ENCODE measurements at regions not wholly inside any gene's neighbourhood (a gene's known extent, or its start where the extent isn't known, plus 50 kb on each side); places are given as distances from the start of the nearest gene placed in this dataset.

- H3K27ac ChIP-seq (ENCODE audit: insufficient read depth, low read depth, low read length) = no peak overlapping the region
- no peaks in the 10 kb centered on the region for H3K27me3 ChIP-seq (ENCODE audit: control insufficient read depth in 2 of 2, insufficient read depth in 2 of 2, low read length in 2 of 2)
- dilution Hi-C loops (cut with MboI; ENCODE audit: extremely low pct_ligation_motif_present, low sequenced_read_pairs) (no loop called here), intact Hi-C loops (cut with micrococcal nuclease) (no loop called here)
- no peaks in the 10 kb centered on the region for H3K9me1 ChIP-seq (replicated peaks; ENCODE audit: control insufficient read depth, extremely low read depth, insufficient read depth, low read length)
- H2AFZ ChIP-seq (ENCODE audit: low read depth, low read length) = no peak overlapping the region
- ChIA-PET POLR2A (interaction anchor here (0.7 kb wide), 1 partner anchor 179 kb away, joined by 3 read pairs; no protein-coding TSS in a partner anchor), CTCF (no interaction called here)
- no peaks in the 10 kb centered on the region for H3K79me2 ChIP-seq (ENCODE audit: control insufficient read depth, insufficient read depth, low read length)
- TF ChIP-seq POLR2A (IDR thresholded peaks at IDR 0.05; ENCODE audit: low read depth, low read length) (no peak), POLR2AphosphoS5 (IDR thresholded peaks at IDR 0.05; ENCODE audit: insufficient read depth, low read depth, low read length) (no peak), EZH2 (IDR thresholded peaks at IDR 0.05; ENCODE audit: borderline replicate concordance, low read depth, low read length, severe bottlenecking) (no peak), JUN (IDR thresholded peaks at IDR 0.05; ENCODE audit: borderline replicate concordance, insufficient read depth, insufficient read length, low read depth) (no peak), FOS (IDR thresholded peaks at IDR 0.05; ENCODE audit: borderline replicate concordance, insufficient read depth, low read length) (no peak), MYC (IDR thresholded peaks at IDR 0.05; ENCODE audit: low read depth, low read length) (no peak)
- DNase-seq (ENCODE audit: low read depth, low spot score) (no peak), FAIRE-seq (no peak)
- no peak overlapping the region for H3K9ac ChIP-seq (replicated peaks; ENCODE audit: extremely low read depth, insufficient read depth, low read length)
- H3K36me3 ChIP-seq (ENCODE audit: control insufficient read depth in 2 of 2, extremely low read depth in 1 of 2, insufficient read depth in 2 of 2, low read length in 2 of 2) = no peaks in the 10 kb centered on the region
- BruUV-seq (replicated peaks) = no TSS peak
- no peak overlapping the region for H3K4me3 ChIP-seq (replicated peaks in 1 of 3; ENCODE audit: insufficient read depth in 1 of 3, low read depth in 1 of 3, low read length in 3 of 3)
- no peaks in the 10 kb centered on the region for H3K4me1 ChIP-seq (ENCODE audit: control insufficient read depth, extremely low read depth, insufficient read depth, low read length)
- no peaks in the 10 kb centered on the region for H4K20me1 ChIP-seq (replicated peaks; ENCODE audit: control insufficient read depth, extremely low read depth, insufficient read depth, low read length)
- no peaks in the 10 kb centered on the region for H3K9me3 ChIP-seq (replicated peaks; ENCODE audit: control insufficient read depth, insufficient read depth, low read length)
- no peak overlapping the region for H3K4me2 ChIP-seq (ENCODE audit: insufficient read depth, low read length)
These were observed 425.6 kb downstream of the NR2F2 start for GRCh38 chr15:96756146-96756545.

GRCh38 chr15:96756656-96757055 is 426.2 kb downstream of the NR2F2 start:
- H3K27ac ChIP-seq (ENCODE audit: insufficient read depth, low read depth, low read length) = no peak overlapping the region
- H3K9me3 ChIP-seq (replicated peaks; ENCODE audit: control insufficient read depth, insufficient read depth, low read length) = no peaks in the 10 kb centered on the region
- no peaks in the 10 kb centered on the region for H3K36me3 ChIP-seq (ENCODE audit: control insufficient read depth in 2 of 2, extremely low read depth in 1 of 2, insufficient read depth in 2 of 2, low read length in 2 of 2)
- POLR2A ChIA-PET = no interaction called here
- no peak for FAIRE-seq
- no peak overlapping the region for H3K9ac ChIP-seq (replicated peaks; ENCODE audit: extremely low read depth, insufficient read depth, low read length)
- DNase-seq (ENCODE audit: low read depth, low spot score) = no peak
- CTCF ChIA-PET = no interaction called here
- H4K20me1 ChIP-seq (replicated peaks; ENCODE audit: control insufficient read depth, extremely low read depth, insufficient read depth, low read length) = no peaks in the 10 kb centered on the region
- H3K27me3 ChIP-seq (ENCODE audit: control insufficient read depth in 2 of 2, insufficient read depth in 2 of 2, low read length in 2 of 2) = no peaks in the 10 kb centered on the region
- intact Hi-C loops (cut with micrococcal nuclease) = no loop called here
- H3K4me2 ChIP-seq (ENCODE audit: insufficient read depth, low read length) = no peak overlapping the region
- no TSS peak for BruUV-seq (replicated peaks)
- H3K9me1 ChIP-seq (replicated peaks; ENCODE audit: control insufficient read depth, extremely low read depth, insufficient read depth, low read length) = no peaks in the 10 kb centered on the region
- no peaks in the 10 kb centered on the region for H3K4me1 ChIP-seq (ENCODE audit: control insufficient read depth, extremely low read depth, insufficient read depth, low read length)
- H2AFZ ChIP-seq (ENCODE audit: low read depth, low read length) = no peak overlapping the region
- H3K79me2 ChIP-seq (ENCODE audit: control insufficient read depth, insufficient read depth, low read length) = no peaks in the 10 kb centered on the region
- TF ChIP-seq EZH2 (IDR thresholded peaks at IDR 0.05; ENCODE audit: borderline replicate concordance, low read depth, low read length, severe bottlenecking) = no peak
- no peak for TF ChIP-seq MYC (IDR thresholded peaks at IDR 0.05; ENCODE audit: low read depth, low read length)
- TF ChIP-seq POLR2A (IDR thresholded peaks at IDR 0.05; ENCODE audit: low read depth, low read length) = no peak
- no peak for TF ChIP-seq JUN (IDR thresholded peaks at IDR 0.05; ENCODE audit: borderline replicate concordance, insufficient read depth, insufficient read length, low read depth)
- no peak for TF ChIP-seq FOS (IDR thresholded peaks at IDR 0.05; ENCODE audit: borderline replicate concordance, insufficient read depth, low read length)
- dilution Hi-C loops (cut with MboI; ENCODE audit: extremely low pct_ligation_motif_present, low sequenced_read_pairs) = no loop called here
- no peak overlapping the region for H3K4me3 ChIP-seq (replicated peaks in 1 of 3; ENCODE audit: insufficient read depth in 1 of 3, low read depth in 1 of 3, low read length in 3 of 3)

Data from endothelial cell of umbilical vein (primary cell).